SK-N-MC (cell line): ENCODE measurements at regions not wholly inside any gene's neighbourhood (a gene's known extent, or its start where the extent isn't known, plus 50 kb on each side); places are given as distances from the start of the nearest gene placed in this dataset.

Experiments used
- EZH2 ChIP-seq: fragments of 200-600 bp; sonication (generic); IDR thresholded peaks from one replicate; pipeline ENCODE4 v1.6.1; 2017; ENCODE audit warnings: antibody characterized with exemption
- FOXP2 ChIP-seq: optimal IDR thresholded peaks from 2 replicates; pipeline ENCODE3; 2011; ENCODE audit warnings: mild to moderate bottlenecking, moderate library complexity; ENCODE audit not compliant: insufficient read depth; ENCODE audit errors: extremely low read length, control extremely low read depth
- POLR2AphosphoS5 ChIP-seq: IDR thresholded peaks from 2 replicates; pipeline ENCODE4 v1.6.1; 2012; ENCODE audit warnings: mild to moderate bottlenecking, low read depth, low read length, borderline replicate concordance

GRCh38 chr10:58087896-58088295 is 179.8 kb downstream of the IPMK start:
- TF ChIP-seq EZH2 (no peak), POLR2AphosphoS5 (no peak), FOXP2 (no peak)
